Endothelial cell of umbilical vein (primary cell): ENCODE measurements at regions not wholly inside any gene's neighbourhood (a gene's known extent, or its start where the extent isn't known, plus 50 kb on each side); places are given as distances from the start of the nearest gene placed in this dataset.
"Not testable (repeated sequence)": the region's sequence is repeated elsewhere in the genome, so short reads cannot be mapped to it uniquely, and the experiment has no call there.

ENCODE experiments used
- BruUV-seq: library from RNA; stranded (reverse); fragments of 400-500 nt; replicated peaks from 2 replicates; lab custom pipeline; 2021; lab: Mats Ljungman, UMichigan
- CTCF ChIA-PET: fragments of 300-600, 350-600 bp; sonication (Branson Sonifier 250); formaldehyde crosslinking; loops from one replicate; lab custom pipeline; 2021; ENCODE audit warnings: antibody characterized with exemption, inconsistent platforms; lab: Charles Lee
- POLR2A ChIA-PET: fragments of 300-600, 350-600 bp; sonication (Branson Sonifier 250); formaldehyde crosslinking; loops from one replicate; lab custom pipeline; 2021; ENCODE audit warnings: antibody characterized with exemption, inconsistent platforms; lab: Charles Lee
- DNase-seq: peaks from one replicate; pipeline ENCODE4 v3.0.0-alpha.2; 2011; ENCODE audit warnings: low read depth, low spot score
- FAIRE-seq: peaks from 2 replicates; lab custom pipeline; 2011; peaks lifted over from hg19 to GRCh38; lab: Jason Lieb, UNC
- H2AFZ ChIP-seq: 2 replicates; pipeline ENCODE4 v1.6.0; 2012; ENCODE audit warnings: low read depth, low read length, control low read depth, inconsistent platforms
- H3K27ac ChIP-seq: 2 replicates; pipeline ENCODE4 v1.5.1; 2011; ENCODE audit warnings: low read depth, mild to moderate bottlenecking, control low read depth, low read length, moderate library complexity; ENCODE audit not compliant: insufficient read depth
- H3K27me3 ChIP-seq, 2 experiments: 2 replicates each; pipeline versions ENCODE4 v1.6.0 to v1.6.1; 2011; ENCODE audit warnings: low read length in 2 of 2, mixed read lengths in 1 of 2; ENCODE audit not compliant: control insufficient read depth in 2 of 2, insufficient read depth in 2 of 2
- H3K36me3 ChIP-seq, 2 experiments: 2 replicates in 1 of 2; 3 replicates in 1 of 2; pipeline ENCODE4 v1.5.1; 2011; ENCODE audit warnings: low read length in 2 of 2, mild to moderate bottlenecking in 1 of 2, moderate library complexity in 1 of 2; ENCODE audit not compliant: control insufficient read depth in 2 of 2, insufficient read depth in 2 of 2; ENCODE audit errors: extremely low read depth in 1 of 2
- H3K4me1 ChIP-seq: 3 replicates; pipeline ENCODE4 v1.5.1; 2011; ENCODE audit warnings: mild to moderate bottlenecking, low read length; ENCODE audit not compliant: control insufficient read depth, insufficient read depth; ENCODE audit errors: extremely low read depth
- H3K4me2 ChIP-seq: 2 replicates; pipeline ENCODE4 v1.6.1; 2011; ENCODE audit warnings: low read length, control low read depth, mixed read lengths; ENCODE audit not compliant: insufficient read depth
- H3K4me3 ChIP-seq, 3 experiments: fragments of 200-600 bp in 1 of 3; sonication (generic), shearing (Covaris generic) in 1 of 3; replicated peaks in 1 of 3; 2 replicates each; pipeline ENCODE4 v1.5.1; 2011 to 2016; ENCODE audit warnings: control low read depth in 3 of 3, low read length in 3 of 3, mild to moderate bottlenecking in 2 of 3, inconsistent platforms in 1 of 3, low read depth in 1 of 3, moderate library complexity in 1 of 3; ENCODE audit not compliant: insufficient read depth in 1 of 3
- H3K79me2 ChIP-seq: 2 replicates; pipeline ENCODE4 v1.6.0; 2012; ENCODE audit warnings: low read length, inconsistent platforms; ENCODE audit not compliant: control insufficient read depth, insufficient read depth
- H3K9ac ChIP-seq: replicated peaks from 2 replicates; pipeline ENCODE3; 2011; ENCODE audit warnings: low read length, control low read depth; ENCODE audit not compliant: insufficient read depth; ENCODE audit errors: extremely low read depth
- H3K9me1 ChIP-seq: replicated peaks from 3 replicates; pipeline ENCODE4 v1.6.0; 2011; ENCODE audit warnings: mild to moderate bottlenecking, low read length; ENCODE audit not compliant: control insufficient read depth, insufficient read depth; ENCODE audit errors: extremely low read depth
- H3K9me3 ChIP-seq: replicated peaks from 2 replicates; pipeline ENCODE4 v1.5.1; 2012; ENCODE audit warnings: low read length, inconsistent platforms; ENCODE audit not compliant: control insufficient read depth, insufficient read depth
- H4K20me1 ChIP-seq: replicated peaks from 2 replicates; pipeline ENCODE3; 2011; ENCODE audit warnings: mild to moderate bottlenecking, low read length; ENCODE audit not compliant: control insufficient read depth, insufficient read depth; ENCODE audit errors: extremely low read depth
- dilution Hi-C: fragments of 300-500 bp; cut with MboI; formaldehyde crosslinking; loops from one replicate; pipeline ENCODE4 v1.15.0; 2019; ENCODE audit warnings: low sequenced_read_pairs; ENCODE audit not compliant: extremely low pct_ligation_motif_present
- intact Hi-C: fragments of 100-400 bp; cut with micrococcal nuclease; formaldehyde crosslinking; loops from one replicate; pipeline ENCODE4 v1.10.0; 2022

- H3K27ac ChIP-seq, H2AFZ ChIP-seq, intact Hi-C loops, H3K4me1 ChIP-seq, H3K4me3 ChIP-seq, H4K20me1 ChIP-seq, dilution Hi-C loops, H3K9ac ChIP-seq, H3K9me1 ChIP-seq, H3K27me3 ChIP-seq, POLR2A ChIA-PET, DNase-seq, H3K4me2 ChIP-seq, CTCF ChIA-PET, H3K36me3 ChIP-seq, H3K9me3 ChIP-seq, FAIRE-seq, BruUV-seq, H3K79me2 ChIP-seq: not testable (repeated sequence)
These were observed 104.7 kb downstream of the NPIPB11 start for GRCh38 chr16:29301662-29302285.

GRCh38 chr16:29300541-29301535, 105.7 kb downstream of the NPIPB11 start:
- H3K27ac ChIP-seq, H3K4me2 ChIP-seq, H3K9me1 ChIP-seq, BruUV-seq, H3K36me3 ChIP-seq, H3K9ac ChIP-seq, H3K27me3 ChIP-seq, dilution Hi-C loops, H3K79me2 ChIP-seq, POLR2A ChIA-PET, intact Hi-C loops, H3K4me3 ChIP-seq, H3K9me3 ChIP-seq, DNase-seq, H4K20me1 ChIP-seq, CTCF ChIA-PET, H3K4me1 ChIP-seq, H2AFZ ChIP-seq: not testable (repeated sequence)
- peak; percentile 44 for FAIRE-seq

- FAIRE-seq, BruUV-seq, intact Hi-C loops, H3K4me2 ChIP-seq, H3K79me2 ChIP-seq, POLR2A ChIA-PET, H2AFZ ChIP-seq, H3K27ac ChIP-seq, H3K4me3 ChIP-seq, dilution Hi-C loops, H3K27me3 ChIP-seq, H3K4me1 ChIP-seq, H4K20me1 ChIP-seq, H3K9me1 ChIP-seq, H3K9ac ChIP-seq, CTCF ChIA-PET, DNase-seq, H3K36me3 ChIP-seq, H3K9me3 ChIP-seq: not testable (repeated sequence)
These were observed 106.5 kb downstream of the NPIPB11 start for GRCh38 chr16:29300030-29300491.

GRCh38 chr16:29298997-29299396, 107.5 kb downstream of the NPIPB11 start:
- intact Hi-C loops, H3K27ac ChIP-seq, FAIRE-seq, DNase-seq, H3K79me2 ChIP-seq, H3K27me3 ChIP-seq, H3K9me1 ChIP-seq, H4K20me1 ChIP-seq, BruUV-seq, H3K36me3 ChIP-seq, POLR2A ChIA-PET, dilution Hi-C loops, H3K4me2 ChIP-seq, H3K4me1 ChIP-seq, H2AFZ ChIP-seq, H3K9me3 ChIP-seq, H3K9ac ChIP-seq, H3K4me3 ChIP-seq, CTCF ChIA-PET: not testable (repeated sequence)
